Adrenal gland (tissue), 5 donors: ENCODE measurements at regions not wholly inside any gene's neighbourhood (a gene's known extent, or its start where the extent isn't known, plus 50 kb on each side); places are given as distances from the start of the nearest gene placed in this dataset.

Source experiments
- CTCF ChIP-seq, 6 experiments: fragments of 450-650 bp in 4 of 6; fragments of 200-600 bp in 2 of 6; sonication (generic) in 1 of 6; IDR thresholded peaks; 1 replicate in 5 of 6; 2 replicates in 1 of 6; pipeline versions ENCODE4 v1.5.1 to v1.8.0; 2016 to 2021; ENCODE audit warnings: antibody characterized with exemption in 6 of 6, mild to moderate bottlenecking in 2 of 6, moderate library complexity in 1 of 6
- POLR2A ChIP-seq, 2 donors: fragments of 450-650 bp; IDR thresholded peaks; one replicate each; pipeline ENCODE4 v1.6.1; 2017; ENCODE audit warnings: antibody characterized with exemption in 2 of 2, mild to moderate bottlenecking in 2 of 2, moderate library complexity in 1 of 2
- donor health status: DM: no; HTN: no; CAD: no.

GRCh38 chr12:90153827-90154226 lies 445.2 kb upstream of the ATP2B1 start:
- TF ChIP-seq CTCF (IDR thresholded peaks at IDR 0.05) (no peak), POLR2A (IDR thresholded peaks at IDR 0.05) (no peak)
